ENCODE measurements at regions not wholly inside any gene's neighbourhood (a gene's known extent, or its start where the extent isn't known, plus 50 kb on each side); places are given as distances from the start of the nearest gene placed in this dataset.

DNA sequence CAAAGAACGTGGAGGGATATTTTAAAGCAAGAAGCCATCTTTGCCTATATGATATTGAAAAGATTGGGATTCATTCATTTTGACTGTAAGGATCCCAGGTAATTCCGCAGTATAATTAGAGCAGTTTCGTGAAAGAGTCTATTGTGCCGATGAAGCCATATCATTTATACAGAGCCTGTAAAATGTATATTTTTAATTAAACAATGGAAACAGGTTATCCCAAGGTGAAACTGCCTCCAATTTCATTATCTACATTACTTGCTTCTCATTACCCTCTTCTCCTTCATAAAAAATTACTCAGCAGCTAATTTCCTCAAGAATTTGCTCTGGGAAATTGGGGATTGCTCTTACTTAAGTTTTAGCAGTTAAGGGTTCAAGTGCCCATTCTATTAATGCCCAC is 444.1 kb downstream of the SOCS6 start:
- TF ChIP-seq EZH2 (IDR thresholded peaks at IDR 0.05; ENCODE audit: low read length) = no peak
- TF ChIP-seq, protein P1, sequence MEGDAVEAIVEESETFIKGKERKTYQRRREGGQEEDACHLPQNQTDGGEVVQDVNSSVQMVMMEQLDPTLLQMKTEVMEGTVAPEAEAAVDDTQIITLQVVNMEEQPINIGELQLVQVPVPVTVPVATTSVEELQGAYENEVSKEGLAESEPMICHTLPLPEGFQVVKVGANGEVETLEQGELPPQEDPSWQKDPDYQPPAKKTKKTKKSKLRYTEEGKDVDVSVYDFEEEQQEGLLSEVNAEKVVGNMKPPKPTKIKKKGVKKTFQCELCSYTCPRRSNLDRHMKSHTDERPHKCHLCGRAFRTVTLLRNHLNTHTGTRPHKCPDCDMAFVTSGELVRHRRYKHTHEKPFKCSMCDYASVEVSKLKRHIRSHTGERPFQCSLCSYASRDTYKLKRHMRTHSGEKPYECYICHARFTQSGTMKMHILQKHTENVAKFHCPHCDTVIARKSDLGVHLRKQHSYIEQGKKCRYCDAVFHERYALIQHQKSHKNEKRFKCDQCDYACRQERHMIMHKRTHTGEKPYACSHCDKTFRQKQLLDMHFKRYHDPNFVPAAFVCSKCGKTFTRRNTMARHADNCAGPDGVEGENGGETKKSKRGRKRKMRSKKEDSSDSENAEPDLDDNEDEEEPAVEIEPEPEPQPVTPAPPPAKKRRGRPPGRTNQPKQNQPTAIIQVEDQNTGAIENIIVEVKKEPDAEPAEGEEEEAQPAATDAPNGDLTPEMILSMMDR (optimal IDR thresholded peaks at IDR 0.05 in 1 of 3, IDR thresholded peaks at IDR 0.05 in 1 of 3, conservative IDR thresholded peaks at IDR 0.05 in 1 of 3; ENCODE audit: extremely low read depth in 1 of 3, insufficient read depth in 2 of 3, low read length in 3 of 3) = no peak
